ENCODE measurements at regions not wholly inside any gene's neighbourhood (a gene's known extent, or its start where the extent isn't known, plus 50 kb on each side); places are given as distances from the start of the nearest gene placed in this dataset.

DNA sequence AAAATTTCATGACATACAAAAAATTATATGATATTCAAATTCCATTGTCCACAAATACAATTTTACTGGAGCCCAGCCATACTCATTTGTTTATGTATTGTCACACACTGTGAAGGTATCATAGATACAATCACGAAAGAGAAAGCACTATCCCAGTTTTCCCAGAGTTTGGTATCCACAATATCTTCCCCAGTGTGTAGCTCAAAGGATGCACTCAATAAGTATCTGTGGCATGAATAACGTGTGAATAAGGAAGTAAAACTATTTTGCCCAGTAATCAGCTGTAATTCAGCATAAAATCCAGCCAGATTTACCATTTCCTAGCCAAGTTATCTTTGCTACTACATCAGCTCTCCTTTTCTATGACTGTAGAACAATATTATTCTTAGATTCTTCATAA is 131.3 kb upstream of the KCNMB2 start:
- DNase-seq, result no peak

DNA sequence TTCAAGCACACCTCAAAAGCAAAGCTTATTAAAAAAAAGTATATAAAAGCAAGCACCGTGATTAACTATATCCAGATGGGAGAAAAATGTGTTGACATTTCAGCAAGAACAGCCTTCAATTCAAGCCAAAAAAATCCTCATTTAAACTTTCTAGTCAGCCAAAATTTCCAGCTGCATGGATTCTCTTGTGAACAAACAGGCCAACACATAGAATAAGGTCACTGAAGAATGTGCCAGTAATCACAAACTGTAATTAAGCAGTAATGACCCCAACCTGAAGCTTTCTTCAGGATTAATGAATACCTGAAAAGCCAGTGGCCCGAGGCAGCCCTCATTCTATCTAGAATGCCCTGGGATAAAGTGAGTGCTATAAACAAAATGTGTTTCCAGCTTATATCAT is 130.7 kb upstream of the KCNMB2 start:
- DNase-seq, result peak; percentile 53

DNA sequence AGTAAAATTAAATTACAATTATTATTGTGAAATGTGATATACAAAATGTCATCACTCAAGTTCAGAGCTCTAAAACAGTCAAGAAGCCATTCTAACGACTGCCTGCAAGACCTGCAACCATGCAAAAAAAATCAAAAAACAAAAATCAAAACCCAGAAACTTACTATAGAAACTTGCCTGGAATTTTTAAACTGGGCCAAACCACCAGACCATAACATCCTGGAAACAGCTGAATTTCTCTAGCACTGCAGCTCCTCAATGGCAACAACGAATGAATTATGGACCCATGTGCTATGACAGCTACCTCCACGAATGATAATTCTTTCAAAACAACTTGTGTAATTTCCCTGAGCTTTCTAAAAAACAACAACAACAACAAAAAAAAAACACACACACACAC is 130.0 kb upstream of the KCNMB2 start:
- DNase-seq, result no peak

DNA sequence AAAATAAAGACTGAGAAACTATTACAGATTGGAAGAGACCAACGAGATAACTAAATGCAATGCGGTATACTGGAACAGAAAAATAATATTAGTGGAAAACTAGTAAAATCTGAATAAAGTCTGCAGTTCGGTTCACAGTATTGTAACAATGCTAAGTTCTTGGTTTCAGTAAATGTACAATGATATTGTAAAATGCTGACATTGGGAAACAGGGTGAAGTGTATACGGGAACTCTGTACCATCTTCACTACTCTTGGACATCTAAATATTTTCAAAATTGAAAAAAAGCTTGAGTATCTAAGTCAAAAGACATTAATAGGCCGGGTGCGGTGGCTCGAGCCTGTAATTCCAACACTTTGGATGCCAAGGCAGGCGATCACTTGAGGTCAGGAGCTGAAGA is 120.9 kb upstream of the KCNMB2 start:
- DNase-seq, result no peak

DNA sequence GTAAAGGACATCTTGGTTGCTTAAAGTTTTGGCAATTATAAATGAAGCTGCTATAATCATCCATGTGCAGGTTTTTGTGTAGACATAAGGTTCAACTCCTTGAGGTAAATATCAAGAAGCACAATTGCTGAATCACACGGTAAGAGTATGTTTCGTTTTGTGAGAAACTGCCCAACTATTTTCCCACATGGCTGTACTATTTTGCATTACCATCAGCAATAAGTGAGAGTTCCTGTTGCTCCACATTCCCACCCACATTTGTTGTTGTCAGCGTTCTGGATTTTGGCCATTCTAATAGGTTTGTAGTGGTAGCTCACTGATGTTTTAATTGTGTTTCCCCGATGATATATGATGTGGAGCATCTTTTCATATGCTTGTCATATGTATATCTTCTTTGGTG is 118.5 kb upstream of the KCNMB2 start:
- no peak for DNase-seq

DNA sequence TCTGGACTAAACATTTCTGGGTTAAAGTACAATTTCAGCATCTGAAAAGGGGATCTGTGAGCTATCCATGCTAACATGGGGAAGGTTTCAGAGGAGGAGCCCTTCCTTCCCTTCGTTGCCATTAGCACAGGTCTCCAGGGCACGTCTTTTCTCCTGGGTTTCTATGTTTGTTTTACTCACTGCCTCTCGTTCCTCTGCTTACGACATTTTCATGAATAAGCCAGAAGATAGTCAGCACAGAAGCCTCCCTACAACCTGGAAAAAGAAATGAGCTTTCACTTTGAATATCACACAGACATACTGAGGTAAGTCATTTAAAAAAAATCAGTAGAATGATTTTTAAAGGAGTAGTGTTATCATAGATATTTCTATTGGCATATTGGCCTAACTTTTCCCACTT is 117.2 kb upstream of the KCNMB2 start:
- no peak for DNase-seq

DNA sequence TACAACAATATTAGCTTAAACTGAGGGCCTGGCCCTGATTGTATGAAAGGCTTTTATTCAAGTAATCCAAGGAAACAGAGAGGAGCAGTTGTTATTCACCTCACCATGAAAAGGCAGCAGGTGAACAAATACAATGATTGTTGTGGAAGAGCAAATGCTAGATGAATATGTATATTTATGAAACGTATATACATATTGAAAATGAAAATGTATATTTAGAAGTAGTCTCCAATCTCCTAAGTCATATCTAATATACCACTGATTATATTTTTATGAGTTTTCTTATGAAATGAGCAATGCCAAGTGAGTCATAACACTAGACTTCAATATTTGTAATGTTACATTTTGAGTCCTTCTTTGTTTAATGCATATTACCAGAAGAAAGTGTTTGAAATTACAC is 116.2 kb upstream of the KCNMB2 start:
- no peak for DNase-seq

DNA sequence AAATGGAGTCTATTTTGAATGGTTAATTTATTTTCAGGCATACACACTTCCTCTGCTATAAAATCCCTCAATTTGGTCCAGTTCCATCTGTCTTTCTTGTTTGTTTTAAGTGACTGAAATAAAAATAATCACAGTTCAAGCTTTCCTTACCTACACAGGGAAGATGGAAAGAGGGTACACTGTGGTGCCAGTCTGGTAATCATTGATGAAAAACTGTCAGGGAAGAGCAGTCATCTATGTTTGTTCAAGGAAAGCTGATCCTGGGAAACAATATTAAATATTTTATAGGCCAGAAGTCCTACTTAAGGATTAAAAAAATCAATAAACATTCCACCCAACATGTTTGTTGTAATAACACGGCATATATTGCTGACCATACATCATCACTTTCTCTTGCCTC is 115.2 kb upstream of the KCNMB2 start:
- no peak for DNase-seq

DNA sequence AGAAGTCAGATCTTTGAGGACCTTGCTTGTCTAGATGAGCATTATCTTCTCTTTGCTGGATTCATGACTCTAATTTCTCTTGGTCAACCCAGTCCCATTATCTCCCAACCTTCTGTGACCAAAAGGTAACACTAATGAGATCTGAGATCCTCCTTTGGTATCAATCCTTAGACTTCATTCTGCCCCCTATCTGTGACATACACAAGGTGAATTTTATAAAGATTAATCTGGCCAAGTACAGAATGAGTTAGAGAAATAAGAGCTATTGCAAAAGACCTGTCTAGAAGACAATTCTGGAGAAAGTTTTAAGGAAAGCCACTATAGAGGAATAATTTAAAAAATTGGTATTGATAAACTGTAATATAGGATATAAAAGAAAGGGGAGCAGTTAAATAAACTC is 113.8 kb upstream of the KCNMB2 start:
- no peak for DNase-seq

DNA sequence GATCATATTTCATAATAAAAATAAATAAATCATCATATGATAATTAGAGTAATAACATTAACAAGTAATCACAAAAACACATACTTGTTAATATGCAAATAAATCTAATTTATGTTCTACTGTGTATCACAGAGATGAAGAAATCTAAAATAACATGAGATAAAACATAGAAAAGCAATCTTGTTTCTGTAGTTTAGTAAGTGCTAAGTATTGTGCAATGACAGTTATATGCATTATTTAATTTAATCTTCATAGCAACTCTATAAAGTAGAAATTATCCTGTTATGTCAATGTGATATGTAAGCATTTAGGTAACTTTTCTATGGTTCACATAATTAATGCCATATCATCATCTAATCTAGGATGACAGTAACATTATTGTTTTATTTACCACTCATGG is 108.2 kb upstream of the KCNMB2 start:
- no peak for DNase-seq

DNA sequence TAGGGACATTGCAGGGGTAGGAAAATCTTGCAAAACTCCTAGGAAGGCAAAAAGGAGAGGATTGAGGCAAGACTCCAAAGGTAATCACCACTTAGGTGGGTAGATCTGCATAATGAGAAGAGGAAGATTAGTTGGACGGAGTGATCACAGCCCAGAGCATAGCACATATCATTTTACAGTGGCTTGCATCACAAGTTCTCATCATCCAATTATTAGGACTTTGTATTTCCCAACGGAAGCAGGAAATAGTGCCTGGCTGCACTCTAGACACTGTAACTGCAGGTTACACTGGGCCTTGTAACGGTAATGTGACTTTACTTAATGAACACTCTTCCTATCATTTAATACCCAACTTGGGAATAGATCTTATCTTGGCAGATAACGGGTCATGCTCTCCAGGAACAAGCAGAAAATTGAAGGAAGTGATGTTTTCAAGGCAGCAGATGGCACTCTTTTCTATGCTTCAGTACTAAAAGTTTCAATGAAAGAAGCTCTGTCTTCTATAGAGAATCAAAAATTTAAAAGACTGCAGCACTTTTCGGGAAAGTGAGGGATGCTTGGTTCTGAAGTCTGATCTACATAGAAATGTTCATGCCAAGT is 101.9 kb upstream of the KCNMB2 start:
- no peak for DNase-seq

DNA sequence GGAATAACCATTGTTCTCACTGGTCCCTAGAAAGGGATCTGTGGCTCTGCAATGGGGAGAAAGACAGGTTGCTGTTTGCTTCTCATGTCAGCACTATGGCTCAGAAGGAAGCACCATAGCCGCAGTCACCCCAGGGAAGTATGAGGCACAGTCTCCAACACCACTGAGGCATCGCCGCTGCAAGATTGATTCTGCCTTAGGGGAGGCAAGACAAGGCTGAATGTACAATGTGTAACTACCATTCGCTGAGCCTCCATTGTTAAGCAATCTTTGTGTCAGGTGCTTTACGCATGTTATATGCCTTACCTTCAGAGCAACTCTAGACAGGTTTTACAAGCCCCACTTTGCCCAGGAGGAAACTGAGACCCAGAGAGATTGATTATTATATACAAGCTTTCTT is 100.7 kb upstream of the KCNMB2 start:
- no peak for DNase-seq

DNA sequence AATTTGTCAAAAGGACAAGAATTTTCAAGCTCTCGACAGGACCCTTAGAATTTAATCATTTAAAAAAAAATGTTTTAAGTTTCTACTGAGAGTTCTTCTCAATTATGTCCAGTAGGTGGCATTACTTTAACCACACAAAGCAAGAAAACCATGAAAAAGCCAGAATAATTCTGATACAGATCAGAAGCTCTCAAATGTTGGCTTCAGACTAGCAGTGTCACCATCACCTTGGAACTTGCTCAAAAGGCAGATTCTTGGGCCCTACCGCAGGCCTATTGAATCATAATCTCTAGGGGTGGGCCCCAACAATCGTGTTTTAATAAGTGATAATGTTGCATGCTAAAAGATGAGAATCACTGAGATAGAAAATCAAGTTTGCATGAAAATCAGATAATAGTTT is 99.5 kb upstream of the KCNMB2 start:
- DNase-seq, result no peak

DNA sequence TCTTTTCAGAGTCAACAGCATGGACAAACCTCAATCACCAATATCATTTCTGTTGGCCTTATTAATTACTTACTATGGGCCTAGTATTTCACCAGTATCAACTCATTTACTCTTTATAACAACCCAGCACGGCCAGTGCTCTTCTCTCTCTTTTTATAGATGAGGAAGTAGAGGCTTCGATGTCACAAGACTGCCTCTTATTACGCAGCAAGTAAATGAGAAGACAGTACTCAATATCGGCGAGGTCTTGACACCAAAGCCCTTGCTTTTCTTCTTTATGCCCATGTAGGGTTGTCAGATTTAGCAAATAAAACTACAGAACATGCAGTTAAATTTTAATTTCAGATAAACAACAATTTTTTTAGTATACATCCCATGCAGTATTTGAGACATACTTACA is 99.0 kb upstream of the KCNMB2 start:
- DNase-seq, result no peak

DNA sequence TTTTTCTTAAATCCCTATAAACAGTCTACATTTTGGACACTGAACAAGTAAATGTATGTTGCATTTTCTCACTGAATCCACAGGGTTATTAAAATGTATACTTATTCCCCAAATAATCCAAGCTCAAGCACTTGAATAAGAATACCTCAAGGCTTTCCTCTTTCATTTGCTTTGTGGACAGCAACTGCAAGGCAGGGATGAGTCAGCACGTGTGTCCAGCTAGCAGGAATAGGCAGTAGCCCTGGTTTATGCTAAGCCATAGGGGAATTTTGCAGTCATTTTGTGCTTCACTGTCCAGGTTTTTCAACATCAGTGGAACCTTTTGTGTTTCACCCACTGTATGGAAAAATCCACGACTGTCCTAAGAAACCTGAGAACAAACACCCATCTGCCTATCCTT is 96.7 kb upstream of the KCNMB2 start:
- no peak for DNase-seq

DNA sequence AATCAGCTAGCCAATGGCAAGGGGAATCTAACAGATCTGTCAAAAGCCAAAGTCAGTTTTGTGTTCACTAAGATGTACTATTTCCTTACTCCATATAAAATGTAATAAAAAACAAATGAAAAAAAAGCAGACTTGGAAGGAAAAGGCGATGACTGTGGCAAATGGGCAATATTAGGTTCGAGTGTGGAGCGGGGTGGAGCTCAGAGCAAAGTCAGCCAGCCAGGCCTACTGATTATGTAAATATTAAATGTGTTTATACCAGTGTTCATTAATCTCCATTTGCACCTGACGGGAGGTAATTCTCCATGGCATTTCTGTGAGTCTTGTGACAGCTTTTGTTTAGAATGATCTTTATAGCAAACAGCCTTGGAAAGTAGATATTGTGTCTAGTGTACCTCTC is 96.2 kb upstream of the KCNMB2 start:
- DNase-seq, result no peak

DNA sequence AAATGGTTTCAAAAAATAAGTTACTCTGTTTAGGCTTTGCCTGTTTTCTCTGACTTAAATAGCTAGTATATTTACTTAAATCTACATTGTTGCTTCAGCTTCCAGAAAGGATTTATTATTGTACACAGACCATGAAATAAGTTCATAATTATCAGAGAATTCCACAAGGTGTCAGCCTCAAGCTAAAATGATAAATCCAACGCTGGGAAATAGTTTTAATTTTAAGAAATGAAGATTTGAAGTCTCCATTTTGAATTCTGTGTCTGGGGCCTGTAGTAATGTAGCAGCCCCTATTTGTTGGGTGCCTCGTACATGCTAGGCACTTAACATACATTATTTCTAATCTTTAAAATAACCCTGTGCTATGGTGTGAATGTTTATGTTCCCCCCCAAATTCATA is 92.6 kb upstream of the KCNMB2 start:
- DNase-seq, result no peak

DNA sequence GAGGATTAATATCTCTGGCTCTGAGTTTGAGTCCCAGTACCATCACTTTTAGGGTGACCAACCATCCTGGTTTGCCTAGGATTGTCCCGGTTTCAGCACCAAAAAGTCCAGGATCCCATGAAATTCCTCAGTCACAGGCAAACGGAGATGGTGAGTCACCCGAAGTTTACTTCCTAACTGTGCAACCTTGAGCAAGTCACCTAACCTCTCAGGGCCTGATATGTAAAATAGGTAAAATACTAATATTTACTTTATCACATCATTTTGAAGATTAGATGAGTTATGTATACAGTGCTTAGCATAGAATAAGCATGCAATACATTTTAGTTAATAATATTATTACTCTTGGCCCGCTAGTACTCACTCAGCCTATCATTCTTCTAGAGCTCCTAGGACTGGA is 91.1 kb upstream of the KCNMB2 start:
- no peak for DNase-seq

DNA sequence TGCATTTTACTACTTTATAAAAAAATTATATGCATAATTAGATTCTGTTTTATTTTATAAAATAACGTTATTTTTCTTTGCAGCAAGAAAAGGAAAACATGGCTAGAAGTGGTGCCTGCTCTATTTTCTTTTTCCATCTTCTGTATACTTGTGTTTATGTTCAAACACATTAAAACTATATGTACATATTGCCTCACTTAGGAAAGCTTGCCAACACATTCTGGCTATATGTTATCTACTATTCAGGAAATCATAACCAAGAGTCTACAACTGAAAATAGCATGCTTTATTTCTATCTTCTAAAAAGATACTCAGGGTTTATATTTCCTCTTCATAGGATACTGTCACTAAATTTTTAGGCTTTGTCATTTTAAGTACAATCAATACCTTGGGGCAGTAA is 90.2 kb upstream of the KCNMB2 start:
- no peak for DNase-seq

DNA sequence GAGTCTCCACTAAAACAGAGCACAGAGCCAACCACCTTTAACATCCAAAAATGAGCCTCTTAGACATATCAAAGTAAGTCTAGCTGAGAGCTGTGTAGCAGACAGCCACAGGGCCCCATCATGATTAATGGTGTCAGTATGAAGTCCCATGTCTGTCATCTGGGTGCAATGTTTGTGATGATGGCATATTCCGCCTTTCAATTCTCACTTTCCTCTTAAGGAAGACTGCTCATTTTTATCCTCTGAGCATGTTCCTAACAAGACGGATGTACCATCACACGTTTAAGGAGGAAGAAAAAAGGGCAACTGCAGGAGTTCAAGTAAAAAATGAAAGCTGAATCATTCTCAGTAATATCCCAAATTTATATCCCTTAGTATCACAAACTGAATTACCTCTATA is 85.8 kb upstream of the KCNMB2 start:
- no peak for DNase-seq

DNA sequence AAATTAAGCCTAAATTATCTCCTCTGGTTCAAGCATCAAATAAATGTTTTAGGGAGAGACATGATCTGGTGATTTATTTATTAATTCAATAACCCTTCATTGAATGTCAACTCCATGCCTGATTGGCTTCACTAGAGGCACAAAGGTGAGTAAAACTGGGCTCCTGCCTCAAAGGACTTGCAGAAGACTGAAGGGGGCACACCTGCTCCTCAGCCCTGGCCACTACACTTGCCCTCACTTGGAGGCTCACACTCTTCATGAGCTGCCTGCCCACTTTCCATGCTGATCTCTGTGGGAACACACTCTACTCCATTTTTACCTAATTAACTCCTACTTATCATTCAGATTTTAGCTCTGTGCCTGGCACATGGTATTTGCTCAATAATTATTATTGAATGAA is 84.4 kb upstream of the KCNMB2 start:
- DNase-seq, result no peak

DNA sequence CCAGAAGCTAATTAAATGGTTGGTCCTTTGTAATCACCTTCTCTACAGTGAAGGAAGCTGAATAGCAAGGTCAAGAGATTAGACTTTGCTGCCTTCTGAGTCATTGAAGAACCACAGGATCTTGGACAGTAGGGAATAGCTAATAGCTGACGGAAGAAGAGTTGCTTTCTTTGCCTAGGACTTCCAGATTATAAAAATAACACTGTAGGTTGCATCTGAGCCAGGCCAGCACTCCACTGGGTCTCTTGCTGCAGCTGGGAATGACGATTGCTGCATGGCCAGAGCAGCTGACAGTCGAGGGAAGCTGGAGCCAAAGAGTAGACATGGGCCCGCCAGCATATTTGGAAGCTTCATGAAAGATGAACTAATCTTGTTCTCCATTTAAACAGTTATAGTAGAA is 81.5 kb upstream of the KCNMB2 start:
- no peak for DNase-seq

DNA sequence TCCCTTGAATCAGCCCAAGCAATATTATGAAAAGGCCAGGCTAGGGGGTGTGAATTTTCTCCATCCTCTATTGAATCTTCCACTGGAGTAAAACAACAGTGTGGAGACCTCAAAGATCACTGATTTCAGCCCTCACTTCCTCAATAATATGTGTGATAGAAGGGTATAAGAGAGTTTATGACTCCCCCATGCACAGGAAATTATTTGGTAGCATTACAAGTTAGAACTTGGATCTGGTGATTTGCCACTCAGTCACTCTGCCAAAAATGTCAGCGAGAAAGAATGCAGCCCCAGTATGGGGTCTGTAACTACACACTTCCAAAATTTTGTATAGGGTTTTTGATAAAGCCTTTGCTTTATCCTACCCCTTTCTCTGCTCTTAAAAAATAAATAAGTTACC is 81.0 kb upstream of the KCNMB2 start:
- no peak for DNase-seq

DNA sequence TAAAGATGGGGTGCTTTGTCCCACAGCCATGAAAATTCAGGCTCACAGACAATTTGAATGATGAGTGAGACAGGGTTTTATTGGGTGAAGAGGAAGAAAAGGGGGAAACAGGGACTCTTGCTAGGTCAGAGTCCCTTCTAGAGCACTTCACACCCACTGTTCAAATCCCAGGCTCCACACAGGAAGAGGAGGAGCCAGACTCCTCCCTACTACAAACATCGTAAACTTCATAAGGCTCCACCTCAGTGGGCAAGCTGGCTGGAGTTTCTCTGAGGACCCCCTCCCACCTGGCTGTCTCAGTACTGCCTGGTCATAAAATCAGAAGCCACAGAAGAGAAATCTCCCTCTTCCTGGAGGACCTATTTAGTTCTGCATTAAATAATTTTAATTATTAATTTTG is 80.3 kb upstream of the KCNMB2 start:
- no peak for DNase-seq

DNA sequence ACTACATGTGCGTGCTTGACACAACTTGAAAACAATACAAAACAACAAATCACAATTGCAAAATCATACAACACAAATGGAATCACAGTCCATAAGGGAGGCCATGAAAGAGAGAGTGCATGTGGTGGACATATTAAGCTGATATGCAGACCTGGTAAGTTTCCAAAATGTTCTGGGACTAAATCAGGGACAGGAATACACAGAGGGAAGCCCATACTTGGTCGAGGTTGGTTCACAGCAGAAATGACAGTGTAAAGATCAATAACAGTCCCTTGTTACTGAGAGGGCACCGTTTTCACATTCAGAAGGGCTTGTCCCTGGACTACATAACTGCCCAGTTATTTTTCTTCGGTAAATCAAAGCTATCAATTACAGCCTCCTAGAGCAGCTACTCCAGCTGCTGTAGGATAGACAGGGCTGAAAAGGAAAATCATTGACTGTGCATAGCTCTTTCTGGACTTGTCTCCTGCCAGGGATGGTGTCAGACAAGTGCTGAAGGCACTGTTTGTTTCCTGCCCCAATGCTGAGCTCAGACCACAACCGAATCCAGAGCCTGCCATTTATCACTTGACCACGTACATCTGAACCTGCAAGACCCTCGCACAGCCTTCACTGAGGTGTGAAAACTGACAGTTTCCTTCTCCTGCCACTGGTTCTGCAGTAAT is 79.5 kb upstream of the KCNMB2 start:
- DNase-seq, result peak; percentile 11

Data from left kidney (tissue), 1 donor.